ENCODE measurements at regions not wholly inside any gene's neighbourhood (a gene's known extent, or its start where the extent isn't known, plus 50 kb on each side); places are given as distances from the start of the nearest gene placed in this dataset.

- no peak for TF ChIP-seq POLR2A (IDR thresholded peaks at IDR 0.05; ENCODE audit: low read depth, low read length)
- no peak for TF ChIP-seq POLR2AphosphoS5 (IDR thresholded peaks at IDR 0.05; ENCODE audit: low read depth, low read length)
- no peak for TF ChIP-seq TAF1 (IDR thresholded peaks at IDR 0.05; ENCODE audit: low read depth, low read length)
Observed at GRCh38 chr7:131949659-131950058, 393.2 kb upstream of the PODXL start.
